ENCODE measurements at regions not wholly inside any gene's neighbourhood (a gene's known extent, or its start where the extent isn't known, plus 50 kb on each side); places are given as distances from the start of the nearest gene placed in this dataset.

- no peak for TF ChIP-seq CBX5 (IDR thresholded peaks at IDR 0.05; ENCODE audit: low read depth)
- TF ChIP-seq HSF1 (IDR thresholded peaks at IDR 0.05; ENCODE audit: low read depth, low read length), result no peak
- no peak for TF ChIP-seq CBFB (IDR thresholded peaks at IDR 0.05; ENCODE audit: low read depth)
- no peak for TF ChIP-seq SREBF2 (IDR thresholded peaks at IDR 0.05; ENCODE audit: low read length)
- TF ChIP-seq CTCF (IDR thresholded peaks at IDR 0.05 in 2 of 3, conservative IDR thresholded peaks at IDR 0.05 in 1 of 3; ENCODE audit: control insufficient read depth in 2 of 3, extremely low read depth in 1 of 3, insufficient read depth in 1 of 3, low read depth in 3 of 3, low read length in 3 of 3), result no peak
- TF ChIP-seq E2F4 (IDR thresholded peaks at IDR 0.05; ENCODE audit: low read depth, low read length), result no peak
- no peak for TF ChIP-seq POLR2AphosphoS5 (IDR thresholded peaks at IDR 0.05; ENCODE audit: low read length)
- no peak for TF ChIP-seq POLR2AphosphoS2 (IDR thresholded peaks at IDR 0.05; ENCODE audit: low read depth, low read length)
- no peak for TF ChIP-seq ESRRA (IDR thresholded peaks at IDR 0.05; ENCODE audit: low read length)
- no peak for TF ChIP-seq SMC3 (IDR thresholded peaks at IDR 0.05; ENCODE audit: borderline replicate concordance, low read length)
These were observed 64.7 kb upstream of the ACSL1 start for GRCh38 chr4:184890499-184890898.
